KMS-11 (cell line): ENCODE measurements at regions not wholly inside any gene's neighbourhood (a gene's known extent, or its start where the extent isn't known, plus 50 kb on each side); places are given as distances from the start of the nearest gene placed in this dataset.

ENCODE experiments used
- H2AFZ ChIP-seq: fragments of 200-600 bp; sonication (generic); 2 replicates; pipeline ENCODE4 v1.6.1; 2016; ENCODE audit warnings: antibody characterized with exemption, mixed run types, low read depth
- H3K27ac ChIP-seq: fragments of 200-600 bp; sonication (generic); 2 replicates; pipeline ENCODE4 v1.6.1; 2016; ENCODE audit warnings: mild to moderate bottlenecking, mixed run types
- H3K27me3 ChIP-seq: fragments of 200-600 bp; sonication (generic); 2 replicates; pipeline ENCODE4 v1.6.1; 2017; ENCODE audit warnings: mild to moderate bottlenecking, low read depth, mixed run types, moderate library complexity; ENCODE audit not compliant: insufficient read depth
- H3K36me3 ChIP-seq: fragments of 200-600 bp; sonication (generic); 2 replicates; pipeline ENCODE4 v1.6.1; 2017; ENCODE audit warnings: mild to moderate bottlenecking, mixed run types; ENCODE audit not compliant: insufficient read depth
- H3K4me1 ChIP-seq: fragments of 200-600 bp; sonication (generic); 2 replicates; pipeline ENCODE4 v1.6.1; 2016; ENCODE audit warnings: mild to moderate bottlenecking, low read depth, mixed run types; ENCODE audit not compliant: poor library complexity, severe bottlenecking
- H3K4me2 ChIP-seq: fragments of 200-600 bp; sonication (generic); 2 replicates; pipeline ENCODE4 v1.7.0; 2016; ENCODE audit warnings: mild to moderate bottlenecking, mixed run types
- H3K4me3 ChIP-seq: fragments of 200-600 bp; sonication (generic); IDR thresholded peaks from 2 replicates; pipeline ENCODE4 v1.6.1; 2017; ENCODE audit warnings: low read depth, low read length, mixed read lengths; ENCODE audit not compliant: insufficient read depth
- H3K79me2 ChIP-seq: fragments of 200-600 bp; sonication (generic); 2 replicates; pipeline ENCODE4 v1.6.1; 2016; ENCODE audit warnings: low read depth, mixed run types; ENCODE audit not compliant: insufficient read depth
- H3K9ac ChIP-seq: fragments of 200-600 bp; sonication (generic); 2 replicates; pipeline ENCODE4 v1.6.1; 2016; ENCODE audit warnings: mild to moderate bottlenecking, mixed run types
- H4K20me1 ChIP-seq: fragments of 200-600 bp; sonication (generic); 2 replicates; pipeline ENCODE4 v1.6.1; 2016; ENCODE audit warnings: mild to moderate bottlenecking, mixed run types; ENCODE audit not compliant: insufficient read depth
- CTCF ChIP-seq: fragments of 200-600 bp; sonication (generic); conservative IDR thresholded peaks from 2 replicates; pipeline ENCODE4 v1.6.1; 2017; ENCODE audit warnings: low read depth, mild to moderate bottlenecking, antibody characterized with exemption, low read length, moderate library complexity, mixed read lengths

GRCh38 chr1:192730198-192730597, 78.6 kb upstream of the RGS2 start:
- no peak overlapping the region for H2AFZ ChIP-seq
- no peaks in the 10 kb centered on the region for H4K20me1 ChIP-seq
- no peaks in the 10 kb centered on the region for H3K36me3 ChIP-seq
- no peak overlapping the region for H3K4me3 ChIP-seq
- TF ChIP-seq CTCF, result no peak
- no peaks in the 10 kb centered on the region for H3K4me1 ChIP-seq
- no peak overlapping the region for H3K27ac ChIP-seq
- no peak overlapping the region for H3K4me2 ChIP-seq
- no peaks in the 10 kb centered on the region for H3K27me3 ChIP-seq
- no peak overlapping the region for H3K9ac ChIP-seq
- H3K79me2 ChIP-seq, result no peaks in the 10 kb centered on the region

DNA sequence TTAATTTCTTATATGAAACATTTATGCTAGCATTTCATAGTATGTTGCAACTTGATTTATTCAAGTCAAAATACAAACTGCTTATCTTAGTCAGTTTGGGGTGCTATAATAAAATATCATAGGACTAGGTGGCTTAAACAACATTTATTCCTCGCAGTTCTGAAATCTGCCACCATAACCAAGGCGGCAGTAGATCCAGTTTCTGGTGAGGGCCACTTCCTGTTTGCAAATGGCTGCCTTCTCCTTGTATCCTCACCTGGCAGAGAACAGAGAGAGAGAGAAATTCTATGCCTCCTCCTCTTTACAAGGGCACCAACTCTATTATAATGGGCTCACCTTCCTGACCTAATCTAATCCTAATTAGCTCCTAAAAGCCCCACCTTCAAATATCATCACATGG, 76.1 kb upstream of the RGS2 start:
- Histone ChIP-seq H2AFZ (peak overlapping the region; percentile 45), H3K4me1 (no peaks in the 10 kb centered on the region), H3K79me2 (no peaks in the 10 kb centered on the region), H3K9ac (no peak overlapping the region), H4K20me1 (no peaks in the 10 kb centered on the region), H3K27ac (no peak overlapping the region), H3K4me2 (no peak overlapping the region), H3K4me3 (no peak overlapping the region), H3K27me3 (no peaks in the 10 kb centered on the region), H3K36me3 (no peaks in the 10 kb centered on the region)
- TF ChIP-seq CTCF, result peak; percentile 62

- Histone ChIP-seq H3K4me3 (no peak overlapping the region), H3K27me3 (no peaks in the 10 kb centered on the region), H3K4me1 (no peaks in the 10 kb centered on the region), H3K27ac (no peak overlapping the region), H3K4me2 (no peak overlapping the region), H3K9ac (no peak overlapping the region), H4K20me1 (no peaks in the 10 kb centered on the region; the same call in 1 of the 2 replicates), H2AFZ (no peak overlapping the region), H3K36me3 (no peaks in the 10 kb centered on the region), H3K79me2 (no peaks in the 10 kb centered on the region)
- no peak for TF ChIP-seq CTCF
These were observed 73.4 kb upstream of the RGS2 start for GRCh38 chr1:192735298-192735915.

- Histone ChIP-seq H3K79me2 (no peaks in the 10 kb centered on the region), H3K27ac (no peak overlapping the region), H3K9ac (no peak overlapping the region), H3K4me2 (no peak overlapping the region), H3K4me3 (no peak overlapping the region), H4K20me1 (no peaks in the 10 kb centered on the region; the same call in 1 of the 2 replicates), H3K36me3 (no peaks in the 10 kb centered on the region), H3K27me3 (no peaks in the 10 kb centered on the region), H3K4me1 (peaks cover 8% of the 10 kb centered on the region), H2AFZ (no peak overlapping the region)
- TF ChIP-seq CTCF, result no peak
These were observed 71.5 kb upstream of the RGS2 start for GRCh38 chr1:192737306-192737705.
